Activated naive CD4-positive, alpha-beta T cell treated with anti-CD3 and anti-CD28 coated beads, Interleukin-2, amount 50 U/mL, for 72 hours (primary cell): ENCODE measurements at regions not wholly inside any gene's neighbourhood (a gene's known extent, or its start where the extent isn't known, plus 50 kb on each side); places are given as distances from the start of the nearest gene placed in this dataset.

Experiments
- ATAC-seq, 2 donors: fragments of 150-1000 bp; cut with Tn5 transposase; 2 replicates each; pipeline ENCODE4 v1.10.0; 2021; ENCODE audit warnings: mild to moderate bottlenecking in 2 of 2, moderate library complexity in 2 of 2
- DNase-seq, 2 donors: peaks; one replicate each; pipeline ENCODE4 v3.0.0; 2021 to 2022; ENCODE audit warnings: low spot score in 2 of 2
- H3K27ac Mint-ChIP-seq, 2 donors: one replicate each; pipeline ENCODE4 v1.8.0; 2022; ENCODE audit warnings: mild to moderate bottlenecking in 2 of 2, mixed read lengths in 2 of 2
- H3K36me3 Mint-ChIP-seq, 2 donors: one replicate each; pipeline ENCODE4 v1.8.0; 2022; ENCODE audit warnings: mixed read lengths in 2 of 2
- H3K9me3 Mint-ChIP-seq, 2 donors: one replicate each; pipeline ENCODE4 v1.8.0; 2022; ENCODE audit warnings: mixed read lengths in 2 of 2

DNA sequence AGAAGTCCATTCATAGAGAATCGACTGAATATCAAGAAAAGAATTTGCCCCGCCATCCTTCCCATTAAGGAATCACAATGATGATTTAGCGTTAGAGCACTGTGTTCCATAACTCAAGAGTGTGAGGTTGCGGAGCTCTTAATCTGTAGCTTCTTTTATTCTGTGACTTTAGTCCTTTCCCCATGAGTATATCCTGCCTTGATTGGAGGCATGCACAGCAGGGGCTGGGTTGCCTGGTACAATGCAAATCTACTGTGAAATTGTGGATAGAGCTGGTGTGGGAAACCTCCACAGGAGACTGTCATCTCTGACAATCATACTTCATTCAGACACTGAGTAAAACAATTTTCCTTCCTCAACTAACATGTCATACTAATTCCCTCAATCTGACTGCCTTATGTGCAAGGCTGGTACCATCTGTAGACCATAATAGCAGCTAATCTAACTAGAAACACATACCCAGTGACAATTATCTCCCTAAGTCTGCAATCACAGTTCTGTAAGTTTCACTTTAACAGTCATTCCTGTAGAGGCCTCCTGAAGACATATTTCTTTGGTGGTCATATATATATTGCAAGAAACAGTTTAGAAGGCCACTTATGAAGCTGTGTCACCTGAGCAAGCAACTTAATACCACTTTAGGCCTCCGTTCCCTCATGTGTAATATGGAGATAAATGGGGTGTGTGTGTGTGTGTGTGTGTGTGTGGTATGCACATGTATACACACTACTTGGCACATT lies 355.2 kb upstream of the FAM241A start:
- Mint-ChIP-seq H3K9me3 (peaks cover 0 to 3% of the 10 kb centered on the region in 2 donors), H3K36me3 (no peaks in the 10 kb centered on the region), H3K27ac (no peak overlapping the region)
- DNase-seq (no peak), ATAC-seq (no peak)

DNA sequence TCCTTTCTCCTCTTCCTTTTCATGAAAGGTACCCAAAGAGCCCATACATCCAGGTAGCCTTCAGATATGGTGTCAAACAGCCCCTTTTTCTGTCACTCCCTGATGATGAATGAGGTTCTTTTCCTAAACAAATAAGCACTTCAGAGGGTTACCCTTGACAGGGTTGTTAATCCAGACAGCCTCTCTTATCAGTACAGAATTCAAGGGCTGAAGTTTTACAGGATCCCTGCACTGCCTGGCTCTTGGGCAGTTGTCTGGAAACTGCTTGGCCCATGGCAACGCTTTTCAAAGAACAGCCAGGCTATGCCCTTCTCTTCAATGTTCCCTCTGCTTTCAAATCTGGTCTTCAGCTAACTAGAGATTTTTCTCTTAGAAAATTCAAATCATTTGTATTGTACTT lies 352.6 kb upstream of the FAM241A start:
- H3K36me3 Mint-ChIP-seq, result no peaks in the 10 kb centered on the region
- ATAC-seq (no peak), DNase-seq (no peak)
- peaks cover 0 to 3% of the 10 kb centered on the region in 2 donors for H3K9me3 Mint-ChIP-seq
- H3K27ac Mint-ChIP-seq, result no peak overlapping the region

GRCh38 chr4:111793433-111794091 lies 351.7 kb upstream of the FAM241A start:
- Mint-ChIP-seq H3K36me3 (no peaks in the 10 kb centered on the region), H3K9me3 (peaks cover 0 to 3% of the 10 kb centered on the region in 2 donors), H3K27ac (no peak overlapping the region)
- no peak for DNase-seq
- ATAC-seq, result no peak

DNA sequence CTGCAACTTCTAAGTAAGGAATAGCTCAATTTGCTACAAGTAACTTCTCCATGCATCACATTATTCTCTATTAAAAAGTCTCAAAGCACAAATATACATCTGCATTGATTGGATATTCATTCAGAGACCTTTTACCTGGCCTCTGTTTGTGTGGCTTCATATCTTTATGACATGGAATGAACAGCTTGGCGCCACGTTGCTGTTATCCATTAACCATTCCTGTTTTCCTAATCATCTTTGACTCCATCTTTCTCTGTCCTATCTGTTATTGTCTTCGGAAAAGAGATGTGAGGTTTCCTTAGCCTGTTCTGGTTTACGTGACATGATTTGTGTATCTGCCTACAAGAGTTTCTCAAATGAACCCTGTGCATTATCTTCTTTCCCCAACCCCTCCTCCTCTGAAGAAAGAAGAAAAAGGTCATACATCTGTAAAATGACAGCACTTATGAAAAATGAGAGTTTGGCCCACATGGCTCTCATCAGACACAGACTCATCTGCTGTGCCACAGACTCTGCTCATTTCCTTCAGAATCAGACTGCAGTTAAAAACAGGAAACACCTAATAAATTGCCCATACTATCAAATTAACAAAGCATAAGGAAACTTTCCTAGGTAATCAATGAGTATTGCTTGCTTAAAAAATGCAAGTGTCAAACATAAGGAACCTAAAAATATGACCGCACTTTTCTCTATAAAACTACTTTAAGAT lies 347.6 kb upstream of the FAM241A start:
- DNase-seq (no peak), ATAC-seq (no peak)
- Mint-ChIP-seq H3K27ac (no peak overlapping the region), H3K9me3 (no peaks in the 10 kb centered on the region), H3K36me3 (no peaks in the 10 kb centered on the region)

DNA sequence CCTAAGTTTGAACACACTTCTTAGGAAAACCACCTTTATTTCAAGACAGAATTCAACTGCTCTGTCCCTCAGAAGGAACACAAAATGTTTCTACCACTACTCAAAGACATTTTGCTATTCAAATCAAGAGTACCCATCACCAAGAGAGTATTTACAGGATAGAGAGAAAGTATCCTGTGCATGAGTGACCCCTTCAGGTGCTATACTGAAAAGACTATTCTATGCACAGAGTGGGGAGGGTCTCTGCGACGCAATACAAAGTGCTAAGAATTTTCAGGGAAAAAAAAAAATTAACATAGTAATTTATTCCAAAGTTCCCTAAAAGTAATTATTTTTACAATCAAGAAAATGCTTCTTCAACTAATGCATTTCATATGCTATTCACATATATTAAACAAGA lies 346.4 kb upstream of the FAM241A start:
- no peak overlapping the region for H3K27ac Mint-ChIP-seq
- DNase-seq (no peak), ATAC-seq (no peak)
- no peaks in the 10 kb centered on the region for H3K9me3 Mint-ChIP-seq
- H3K36me3 Mint-ChIP-seq, result no peaks in the 10 kb centered on the region

GRCh38 chr4:111800551-111800950 lies 344.7 kb upstream of the FAM241A start:
- no peak overlapping the region for H3K27ac Mint-ChIP-seq
- DNase-seq (no peak), ATAC-seq (no peak)
- no peaks in the 10 kb centered on the region for H3K9me3 Mint-ChIP-seq
- H3K36me3 Mint-ChIP-seq, result no peaks in the 10 kb centered on the region

- no peaks in the 10 kb centered on the region for H3K9me3 Mint-ChIP-seq
- ATAC-seq (no peak), DNase-seq (no peak)
- no peaks in the 10 kb centered on the region for H3K36me3 Mint-ChIP-seq
- H3K27ac Mint-ChIP-seq, result no peak overlapping the region
Observed at GRCh38 chr4:111802191-111802590, 343.1 kb upstream of the FAM241A start.

DNA sequence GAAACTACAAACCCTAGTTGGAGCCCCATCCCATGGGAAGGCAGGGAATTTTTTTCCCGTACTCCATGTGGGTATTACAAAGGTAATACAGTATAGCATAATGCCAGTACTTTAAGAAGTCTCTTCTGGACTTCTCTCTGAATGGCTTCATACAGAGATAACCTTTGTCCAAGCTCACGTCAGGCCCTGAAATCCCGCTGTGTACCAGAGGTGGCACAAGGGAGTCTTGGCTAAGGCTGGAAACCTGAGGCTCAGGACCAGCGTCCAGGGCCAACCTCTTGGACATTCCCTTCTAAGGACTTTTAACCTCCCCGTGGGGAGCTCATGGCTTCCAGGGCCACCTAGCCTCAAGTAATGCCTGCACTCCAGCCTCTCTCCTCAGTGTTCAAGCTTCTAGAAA lies 338.9 kb upstream of the FAM241A start:
- ATAC-seq (no peak), DNase-seq (no peak)
- Mint-ChIP-seq H3K9me3 (peaks cover 8 to 12% of the 10 kb centered on the region in 2 donors), H3K27ac (no peak overlapping the region), H3K36me3 (no peaks in the 10 kb centered on the region)

- Mint-ChIP-seq H3K9me3 (peaks cover 8 to 12% of the 10 kb centered on the region in 2 donors), H3K36me3 (no peaks in the 10 kb centered on the region), H3K27ac (no peak overlapping the region)
- ATAC-seq (no peak), DNase-seq (no peak)
Observed at GRCh38 chr4:111807576-111807975, 337.7 kb upstream of the FAM241A start.

GRCh38 chr4:111808174-111808573 lies 337.1 kb upstream of the FAM241A start:
- no peak for DNase-seq
- no peaks in the 10 kb centered on the region for H3K36me3 Mint-ChIP-seq
- ATAC-seq, result no peak
- no peak overlapping the region for H3K27ac Mint-ChIP-seq
- H3K9me3 Mint-ChIP-seq, result peaks cover 8 to 12% of the 10 kb centered on the region in 2 donors

- Mint-ChIP-seq H3K36me3 (no peaks in the 10 kb centered on the region), H3K27ac (no peak overlapping the region), H3K9me3 (peaks cover 11 to 12% of the 10 kb centered on the region in 2 donors)
- DNase-seq, result no peak
- no peak for ATAC-seq
Observed at GRCh38 chr4:111811661-111812060, 333.6 kb upstream of the FAM241A start.

- Mint-ChIP-seq H3K27ac (no peak overlapping the region), H3K36me3 (no peaks in the 10 kb centered on the region), H3K9me3 (peaks cover 12% of the 10 kb centered on the region in 2 donors)
- ATAC-seq (no peak), DNase-seq (no peak)
Observed at GRCh38 chr4:111812114-111812513, 333.1 kb upstream of the FAM241A start.

- DNase-seq, result no peak
- Mint-ChIP-seq H3K27ac (no peak overlapping the region), H3K9me3 (peaks cover 12% of the 10 kb centered on the region in 2 donors), H3K36me3 (no peaks in the 10 kb centered on the region)
- no peak for ATAC-seq
Observed at GRCh38 chr4:111812760-111813159, 332.5 kb upstream of the FAM241A start.

- H3K27ac Mint-ChIP-seq, result no peak overlapping the region
- H3K36me3 Mint-ChIP-seq, result no peaks in the 10 kb centered on the region
- no peak for DNase-seq
- ATAC-seq, result no peak
- H3K9me3 Mint-ChIP-seq, result peaks cover 4 to 7% of the 10 kb centered on the region in 2 donors
Observed at GRCh38 chr4:111813555-111814140, 331.6 kb upstream of the FAM241A start.

- Mint-ChIP-seq H3K9me3 (peaks cover 0 to 9% of the 10 kb centered on the region in 2 donors), H3K27ac (no peak overlapping the region), H3K36me3 (no peaks in the 10 kb centered on the region)
- no peak for ATAC-seq
- no peak for DNase-seq
Observed at GRCh38 chr4:111814961-111815360, 330.3 kb upstream of the FAM241A start.

GRCh38 chr4:111821342-111821741 lies 323.9 kb upstream of the FAM241A start:
- Mint-ChIP-seq H3K27ac (no peak overlapping the region), H3K36me3 (no peaks in the 10 kb centered on the region), H3K9me3 (peaks cover 4 to 12% of the 10 kb centered on the region in 2 donors)
- no peak for DNase-seq
- ATAC-seq, result no peak

DNA sequence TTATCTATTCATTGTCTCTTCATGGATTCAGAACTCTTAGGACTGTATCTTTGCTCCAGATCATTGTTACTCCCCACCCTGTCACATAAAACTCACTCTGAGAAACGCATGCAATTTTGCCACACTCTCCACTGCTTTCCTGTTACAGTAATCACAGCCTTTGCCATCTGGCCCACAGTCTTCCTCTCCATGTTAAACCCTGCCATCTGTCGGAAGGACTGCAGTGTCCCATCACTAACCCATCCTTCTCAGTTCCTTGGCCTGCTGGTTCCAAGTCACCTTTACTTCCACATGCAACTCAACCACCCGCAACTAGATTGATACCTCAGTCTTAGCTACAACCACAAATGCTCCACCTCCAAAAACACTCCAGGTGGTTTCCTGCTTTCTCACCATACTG lies 308.7 kb upstream of the FAM241A start:
- DNase-seq, result no peak
- no peak for ATAC-seq
- H3K9me3 Mint-ChIP-seq, result no peaks in the 10 kb centered on the region
- H3K36me3 Mint-ChIP-seq, result no peaks in the 10 kb centered on the region
- no peak overlapping the region for H3K27ac Mint-ChIP-seq
